Upper lobe of left lung (tissue), 4 donors: ENCODE measurements at regions not wholly inside any gene's neighbourhood (a gene's known extent, or its start where the extent isn't known, plus 50 kb on each side); places are given as distances from the start of the nearest gene placed in this dataset.

ENCODE experiments used
- CTCF ChIP-seq, 6 experiments: fragments of 450-650 bp in 4 of 6; fragments of 200-600 bp in 2 of 6; sonication (generic) in 2 of 6; IDR thresholded peaks; one replicate each; pipeline ENCODE4 v1.5.1; 2016 to 2019; ENCODE audit warnings: antibody characterized with exemption in 6 of 6
- POLR2A ChIP-seq, 4 donors: fragments of 450-650 bp; IDR thresholded peaks; one replicate each; pipeline ENCODE4 v1.5.1; 2016 to 2017; ENCODE audit warnings: antibody characterized with exemption in 4 of 4, mild to moderate bottlenecking in 2 of 4

GRCh38 chr7:108735814-108736213 is 166.1 kb downstream of the DNAJB9 start:
- TF ChIP-seq POLR2A (IDR thresholded peaks at IDR 0.05): no peak
- TF ChIP-seq CTCF (IDR thresholded peaks at IDR 0.05): no peak
